GM19043 (cell line): ENCODE measurements at regions not wholly inside any gene's neighbourhood (a gene's known extent, or its start where the extent isn't known, plus 50 kb on each side); places are given as distances from the start of the nearest gene placed in this dataset.
"Not testable (repeated sequence)": the region's sequence is repeated elsewhere in the genome, so short reads cannot be mapped to it uniquely, and the experiment has no call there.

ENCODE experiments used
- ATAC-seq: cut with Tn5 transposase; IDR thresholded peaks from one replicate; pipeline ENCODE4 v1.9.1; 2021; ENCODE audit warnings: low read depth; ENCODE audit not compliant: unreplicated experiment

GRCh38 chr18:28786926-28787325 is 610.0 kb upstream of the CDH2 start:
- no peak for ATAC-seq

- ATAC-seq: no peak
These were observed 604.9 kb upstream of the CDH2 start for GRCh38 chr18:28781616-28782362.

GRCh38 chr18:28778706-28779105 is 601.8 kb upstream of the CDH2 start:
- ATAC-seq: no peak

- no peak for ATAC-seq
These were observed 600.8 kb upstream of the CDH2 start for GRCh38 chr18:28777756-28778155.

- no peak for ATAC-seq
These were observed 594.9 kb upstream of the CDH2 start for GRCh38 chr18:28771849-28772248.

- ATAC-seq: no peak
These were observed 592.1 kb upstream of the CDH2 start for GRCh38 chr18:28768791-28769768.

GRCh38 chr18:28767727-28768211 is 590.8 kb upstream of the CDH2 start:
- ATAC-seq: no peak

- ATAC-seq: no peak
These were observed 590.3 kb upstream of the CDH2 start for GRCh38 chr18:28767201-28767600.

- ATAC-seq: no peak
These were observed 589.8 kb upstream of the CDH2 start for GRCh38 chr18:28766721-28767120.

- ATAC-seq: no peak
These were observed 589.1 kb upstream of the CDH2 start for GRCh38 chr18:28766027-28766426.

GRCh38 chr18:28760299-28760698 is 583.4 kb upstream of the CDH2 start:
- ATAC-seq: no peak

- ATAC-seq: no peak
These were observed 580.6 kb upstream of the CDH2 start for GRCh38 chr18:28757466-28758008.

- no peak for ATAC-seq
These were observed 566.2 kb upstream of the CDH2 start for GRCh38 chr18:28743115-28743514.

GRCh38 chr18:28740575-28740974 is 563.6 kb upstream of the CDH2 start:
- ATAC-seq: no peak

GRCh38 chr18:28736951-28737350 is 560.0 kb upstream of the CDH2 start:
- no peak for ATAC-seq

- no peak for ATAC-seq
These were observed 559.3 kb upstream of the CDH2 start for GRCh38 chr18:28736223-28736622.

GRCh38 chr18:28735731-28736130 is 558.8 kb upstream of the CDH2 start:
- no peak for ATAC-seq

- no peak for ATAC-seq
These were observed 552.4 kb upstream of the CDH2 start for GRCh38 chr18:28729321-28729720.

GRCh38 chr18:28728891-28729290 is 552.0 kb upstream of the CDH2 start:
- ATAC-seq: no peak

GRCh38 chr18:28727189-28727588 is 550.3 kb upstream of the CDH2 start:
- not testable (repeated sequence) for ATAC-seq

- ATAC-seq: no peak
These were observed 548.9 kb upstream of the CDH2 start for GRCh38 chr18:28725876-28726275.
